OCI-LY1 (cell line): ENCODE measurements at regions not wholly inside any gene's neighbourhood (a gene's known extent, or its start where the extent isn't known, plus 50 kb on each side); places are given as distances from the start of the nearest gene placed in this dataset.
A peak's percentile ranks its signal among the peaks of the same experiment; 100 is the strongest.

Source experiments
- H2AFZ ChIP-seq: fragments of 200-600 bp; sonication (generic), shearing (Covaris generic); 2 replicates; pipeline ENCODE4 v1.6.0; 2014; ENCODE audit warnings: antibody characterized with exemption, mild to moderate bottlenecking, low read length
- H3F3A ChIP-seq: fragments of 200-600 bp; sonication (generic), shearing (Covaris generic); 2 replicates; pipeline ENCODE4 v1.6.0; 2014; ENCODE audit warnings: mild to moderate bottlenecking, antibody characterized with exemption, low read length, moderate library complexity; ENCODE audit not compliant: insufficient read depth
- H3K27ac ChIP-seq: fragments of 200-600 bp; sonication (generic); 2 replicates; pipeline ENCODE4 v1.5.1; 2014; ENCODE audit warnings: low read length, mixed run types, mild to moderate bottlenecking, low read depth; ENCODE audit not compliant: poor library complexity, severe bottlenecking
- H3K27me3 ChIP-seq: fragments of 200-600 bp; sonication (generic); 2 replicates; pipeline ENCODE4 v1.6.0; 2014; ENCODE audit warnings: antibody characterized with exemption, mild to moderate bottlenecking, low read length, moderate library complexity; ENCODE audit not compliant: insufficient read depth
- H3K36me3 ChIP-seq: fragments of 200-600 bp; sonication (generic); 2 replicates; pipeline ENCODE4 v1.6.1; 2014; ENCODE audit warnings: mild to moderate bottlenecking, antibody characterized with exemption, low read length, moderate library complexity, mixed read lengths; ENCODE audit not compliant: insufficient read depth
- H3K4me1 ChIP-seq: fragments of 200-600 bp; sonication (generic); 2 replicates; pipeline ENCODE4 v1.5.1; 2014; ENCODE audit warnings: mild to moderate bottlenecking, low read length, moderate library complexity; ENCODE audit not compliant: insufficient read depth, severe bottlenecking
- H3K4me2 ChIP-seq: fragments of 200-600 bp; sonication (generic), shearing (Covaris generic); 2 replicates; pipeline ENCODE4 v1.6.1; 2014; ENCODE audit warnings: low read length
- H3K4me3 ChIP-seq: fragments of 200-600 bp; sonication (generic); 2 replicates; pipeline ENCODE4 v1.5.1; 2014; ENCODE audit warnings: low read length, low read depth, mild to moderate bottlenecking, mixed read lengths; ENCODE audit not compliant: poor library complexity, severe bottlenecking
- H3K79me2 ChIP-seq: fragments of 200-600 bp; shearing (Covaris generic); 2 replicates; pipeline ENCODE4 v1.6.1; 2016; ENCODE audit warnings: mixed run types, low read length, mixed read lengths; ENCODE audit not compliant: insufficient read depth
- H3K9ac ChIP-seq: fragments of 200-600 bp; sonication (generic), shearing (Covaris generic); 2 replicates; pipeline ENCODE4 v1.6.1; 2014; ENCODE audit warnings: mild to moderate bottlenecking, low read length, mixed read lengths
- H3K9me2 ChIP-seq: fragments of 200-600 bp; sonication (generic), shearing (Covaris generic); 2 replicates; pipeline ENCODE4 v1.6.1; 2014; ENCODE audit warnings: low read depth, mild to moderate bottlenecking, low read length, mixed read lengths
- H3K9me3 ChIP-seq: fragments of 200-600 bp; shearing (Covaris generic); 2 replicates; pipeline ENCODE4 v1.6.1; 2014; ENCODE audit warnings: low read length, mixed read lengths
- H4K20me1 ChIP-seq: fragments of 200-600 bp; sonication (generic), shearing (Covaris generic); 2 replicates; pipeline ENCODE4 v1.6.0; 2016; ENCODE audit warnings: mild to moderate bottlenecking, low read length; ENCODE audit not compliant: insufficient read depth
- CTCF ChIP-seq: fragments of 200-600 bp; sonication (generic), shearing (Covaris generic); IDR thresholded peaks from 2 replicates; pipeline ENCODE4 v1.5.1; 2017; ENCODE audit warnings: mild to moderate bottlenecking, antibody characterized with exemption, low read length, moderate library complexity, mixed read lengths
- EZH2 ChIP-seq: fragments of 200-600 bp; sonication (generic), shearing (Covaris generic); IDR thresholded peaks from 2 replicates; pipeline ENCODE4 v1.8.0; 2017; ENCODE audit warnings: borderline replicate concordance, mixed run types, mild to moderate bottlenecking, antibody characterized with exemption, low read length, moderate library complexity, mixed read lengths

GRCh38 chr21:22955559-22955958 is 1957.3 kb downstream of the NCAM2 start:
- no peaks in the 10 kb centered on the region for H3K79me2 ChIP-seq
- no peaks in the 10 kb centered on the region for H3K9me2 ChIP-seq
- no peaks in the 10 kb centered on the region for H4K20me1 ChIP-seq
- TF ChIP-seq EZH2 (no peak), CTCF (no peak)
- H3K4me2 ChIP-seq, result no peak overlapping the region
- no peaks in the 10 kb centered on the region for H3K27me3 ChIP-seq
- no peaks in the 10 kb centered on the region for H3K36me3 ChIP-seq
- peaks cover 12% of the 10 kb centered on the region for H3K4me1 ChIP-seq
- H3F3A ChIP-seq, result no peaks in the 10 kb centered on the region
- no peak overlapping the region for H2AFZ ChIP-seq
- H3K9me3 ChIP-seq, result no peaks in the 10 kb centered on the region
- no peak overlapping the region for H3K4me3 ChIP-seq
- no peak overlapping the region for H3K9ac ChIP-seq
- no peak overlapping the region for H3K27ac ChIP-seq

GRCh38 chr21:22961258-22961657 is 1963.0 kb downstream of the NCAM2 start:
- no peak overlapping the region for H2AFZ ChIP-seq
- H3F3A ChIP-seq, result no peaks in the 10 kb centered on the region
- H4K20me1 ChIP-seq, result no peaks in the 10 kb centered on the region
- H3K4me1 ChIP-seq, result peaks cover 53% of the 10 kb centered on the region
- no peaks in the 10 kb centered on the region for H3K79me2 ChIP-seq
- TF ChIP-seq CTCF, result no peak
- no peak for TF ChIP-seq EZH2
- H3K27ac ChIP-seq, result peak overlapping the region; percentile 87
- H3K36me3 ChIP-seq, result no peaks in the 10 kb centered on the region
- no peaks in the 10 kb centered on the region for H3K27me3 ChIP-seq
- H3K9me2 ChIP-seq, result no peaks in the 10 kb centered on the region
- no peak overlapping the region for H3K4me3 ChIP-seq
- no peaks in the 10 kb centered on the region for H3K9me3 ChIP-seq
- peak overlapping the region; percentile 7; the same call in 1 of the 2 replicates for H3K9ac ChIP-seq
- H3K4me2 ChIP-seq, result peak overlapping the region; percentile 20; the same call in 1 of the 2 replicates

- Histone ChIP-seq H3K27ac (peak overlapping the region; percentile 50), H3K9me3 (no peaks in the 10 kb centered on the region), H3K36me3 (no peaks in the 10 kb centered on the region), H4K20me1 (no peaks in the 10 kb centered on the region), H3K4me3 (no peak overlapping the region), H3K27me3 (no peaks in the 10 kb centered on the region), H2AFZ (no peak overlapping the region), H3K4me1 (peaks cover 41% of the 10 kb centered on the region), H3K4me2 (no peak overlapping the region), H3K79me2 (no peaks in the 10 kb centered on the region), H3K9ac (no peak overlapping the region), H3K9me2 (no peaks in the 10 kb centered on the region), H3F3A (no peaks in the 10 kb centered on the region)
- peak; percentile 26; the same call in 1 of the 2 replicates for TF ChIP-seq CTCF
- TF ChIP-seq EZH2, result no peak
These were observed 1967.4 kb downstream of the NCAM2 start for GRCh38 chr21:22965455-22966135.
